Mammary epithelial cell (primary cell): ENCODE measurements at regions not wholly inside any gene's neighbourhood (a gene's known extent, or its start where the extent isn't known, plus 50 kb on each side); places are given as distances from the start of the nearest gene placed in this dataset.

Experiments
- CTCF ChIP-seq, 2 donors: IDR thresholded peaks in 1 of 2; conservative IDR thresholded peaks in 1 of 2; 2 replicates each; pipeline ENCODE4 v1.5.1; 2011 to 2012; ENCODE audit warnings: inconsistent platforms in 2 of 2, low read length in 2 of 2, mild to moderate bottlenecking in 2 of 2, control low read depth in 1 of 2, low read depth in 1 of 2; ENCODE audit not compliant: insufficient read depth in 1 of 2; ENCODE audit errors: extremely low read depth in 1 of 2
- EZH2 ChIP-seq: IDR thresholded peaks from 2 replicates; pipeline ENCODE4 v1.6.1; 2012; ENCODE audit warnings: low read length, inconsistent platforms, borderline replicate concordance

GRCh38 chr12:34303091-34303870 is 281.0 kb downstream of the ALG10 start:
- TF ChIP-seq CTCF (conservative IDR thresholded peaks at IDR 0.05 in 1 of 2, IDR thresholded peaks at IDR 0.05 in 1 of 2; ENCODE audit: extremely low read depth in 1 of 2, insufficient read depth in 1 of 2, low read depth in 1 of 2, low read length in 2 of 2) (no peak), EZH2 (no peak)
